GM18951 (cell line): ENCODE measurements at regions not wholly inside any gene's neighbourhood (a gene's known extent, or its start where the extent isn't known, plus 50 kb on each side); places are given as distances from the start of the nearest gene placed in this dataset.
"Not testable (repeated sequence)": the region's sequence is repeated elsewhere in the genome, so short reads cannot be mapped to it uniquely, and the experiment has no call there.

Source experiments
- POLR2A ChIP-seq: IDR thresholded peaks from 4 replicates; pipeline ENCODE4 v1.6.1; 2011; ENCODE audit warnings: mild to moderate bottlenecking; ENCODE audit not compliant: insufficient read length, insufficient read depth; ENCODE audit errors: extremely low read depth
- in situ Hi-C: fragments of 300-500 bp; cut with MboI; formaldehyde crosslinking; loops from one replicate; pipeline ENCODE4 v1.12.0; 2022; ENCODE audit warnings: low sequenced_read_pairs, mixed read lengths, inconsistent platforms; ENCODE audit not compliant: unreplicated experiment

GRCh38 chr21:17390569-17390968, 122.3 kb upstream of the CXADR start:
- no peak for TF ChIP-seq POLR2A
- in situ Hi-C loops, result no loop called here

- TF ChIP-seq POLR2A, result no peak
- in situ Hi-C loops, result no loop called here
Measured at GRCh38 chr21:17391811-17392340, 121.0 kb upstream of the CXADR start.

- no peak for TF ChIP-seq POLR2A
- in situ Hi-C loops, result no loop called here
Measured at GRCh38 chr21:17393413-17393812, 119.4 kb upstream of the CXADR start.

GRCh38 chr21:17396948-17397347, 115.9 kb upstream of the CXADR start:
- in situ Hi-C loops, result no loop called here
- no peak for TF ChIP-seq POLR2A

- in situ Hi-C loops, result no loop called here
- no peak for TF ChIP-seq POLR2A
Measured at GRCh38 chr21:17397703-17398102, 115.1 kb upstream of the CXADR start.

- in situ Hi-C loops, result not testable (repeated sequence)
Measured at GRCh38 chr21:17398954-17399353, 113.9 kb upstream of the CXADR start.

GRCh38 chr21:17402937-17403336, 109.9 kb upstream of the CXADR start:
- TF ChIP-seq POLR2A, result no peak
- in situ Hi-C loops, result no loop called here

- in situ Hi-C loops, result no loop called here
- TF ChIP-seq POLR2A, result no peak
Measured at GRCh38 chr21:17406202-17406601, 106.6 kb upstream of the CXADR start.

- in situ Hi-C loops, result no loop called here
- no peak for TF ChIP-seq POLR2A
Measured at GRCh38 chr21:17414766-17415165, 98.1 kb upstream of the CXADR start.

GRCh38 chr21:17416139-17416538, 96.7 kb upstream of the CXADR start:
- no peak for TF ChIP-seq POLR2A
- in situ Hi-C loops, result no loop called here

- in situ Hi-C loops, result no loop called here
- TF ChIP-seq POLR2A, result no peak
Measured at GRCh38 chr21:17422931-17423330, 89.9 kb upstream of the CXADR start.

GRCh38 chr21:17427157-17427556, 85.7 kb upstream of the CXADR start:
- TF ChIP-seq POLR2A, result no peak
- in situ Hi-C loops, result no loop called here

- in situ Hi-C loops, result no loop called here
- no peak for TF ChIP-seq POLR2A
Measured at GRCh38 chr21:17427831-17428483, 84.9 kb upstream of the CXADR start.

- no peak for TF ChIP-seq POLR2A
- in situ Hi-C loops, result no loop called here
Measured at GRCh38 chr21:17428484-17428869, 84.4 kb upstream of the CXADR start.

- in situ Hi-C loops, result no loop called here
- TF ChIP-seq POLR2A, result no peak
Measured at GRCh38 chr21:17428980-17429379, 83.9 kb upstream of the CXADR start.
